ENCODE measurements at regions not wholly inside any gene's neighbourhood (a gene's known extent, or its start where the extent isn't known, plus 50 kb on each side); places are given as distances from the start of the nearest gene placed in this dataset.
"Not testable (repeated sequence)": the region's sequence is repeated elsewhere in the genome, so short reads cannot be mapped to it uniquely, and the experiment has no call there.

- no peaks in the 10 kb centered on the region; the same call in 1 of the 2 replicates for H3K9me3 ChIP-seq (ENCODE audit: control insufficient read depth, insufficient read depth, low read length)
- H3K36me3 ChIP-seq (ENCODE audit: insufficient read depth, low read length) = no peaks in the 10 kb centered on the region
- no peak overlapping the region for H3K9ac ChIP-seq (ENCODE audit: low read depth, low read length)
- peaks cover 19% of the 10 kb centered on the region for H3K4me1 ChIP-seq (ENCODE audit: insufficient read depth, low read length)
Measured at GRCh38 chr15:77839970-77840905, 207.5 kb upstream of the LINGO1 start.

GRCh38 chr15:77839456-77839855 lies 206.7 kb upstream of the LINGO1 start:
- H3K4me1 ChIP-seq (ENCODE audit: insufficient read depth, low read length) = peaks cover 19% of the 10 kb centered on the region
- no peaks in the 10 kb centered on the region; the same call in 1 of the 2 replicates for H3K9me3 ChIP-seq (ENCODE audit: control insufficient read depth, insufficient read depth, low read length)
- no peaks in the 10 kb centered on the region for H3K36me3 ChIP-seq (ENCODE audit: insufficient read depth, low read length)
- H3K9ac ChIP-seq (ENCODE audit: low read depth, low read length) = no peak overlapping the region

GRCh38 chr15:77838595-77838994 lies 205.9 kb upstream of the LINGO1 start:
- H3K9me3 ChIP-seq (ENCODE audit: control insufficient read depth, insufficient read depth, low read length) = no peaks in the 10 kb centered on the region; the same call in 1 of the 2 replicates
- H3K4me1 ChIP-seq (ENCODE audit: insufficient read depth, low read length) = peaks cover 19% of the 10 kb centered on the region
- no peak overlapping the region for H3K9ac ChIP-seq (ENCODE audit: low read depth, low read length)

GRCh38 chr15:77838061-77838460 lies 205.3 kb upstream of the LINGO1 start:
- no peaks in the 10 kb centered on the region for H3K9me3 ChIP-seq (ENCODE audit: control insufficient read depth, insufficient read depth, low read length)
- H3K36me3 ChIP-seq (ENCODE audit: insufficient read depth, low read length) = no peaks in the 10 kb centered on the region
- H3K9ac ChIP-seq (ENCODE audit: low read depth, low read length) = no peak overlapping the region
- peaks cover 19% of the 10 kb centered on the region for H3K4me1 ChIP-seq (ENCODE audit: insufficient read depth, low read length)

More at GRCh38 chr15:77838595-77838994, 205.9 kb upstream of the LINGO1 start:
- H3K36me3 ChIP-seq (ENCODE audit: insufficient read depth, low read length) = no peaks in the 10 kb centered on the region

GRCh38 chr15:77837649-77838025 lies 204.9 kb upstream of the LINGO1 start:
- no peak overlapping the region for H3K9ac ChIP-seq (ENCODE audit: low read depth, low read length)
- H3K9me3 ChIP-seq (ENCODE audit: control insufficient read depth, insufficient read depth, low read length) = no peaks in the 10 kb centered on the region
- peaks cover 19% of the 10 kb centered on the region for H3K4me1 ChIP-seq (ENCODE audit: insufficient read depth, low read length)
- H3K36me3 ChIP-seq (ENCODE audit: insufficient read depth, low read length) = no peaks in the 10 kb centered on the region

- Histone ChIP-seq H3K4me1 (ENCODE audit: insufficient read depth, low read length) (peaks cover 19% of the 10 kb centered on the region), H3K9ac (ENCODE audit: low read depth, low read length) (no peak overlapping the region)
Measured at GRCh38 chr15:77836906-77837648, 204.4 kb upstream of the LINGO1 start.

GRCh38 chr15:77836121-77836692 lies 203.5 kb upstream of the LINGO1 start:
- H3K4me1 ChIP-seq (ENCODE audit: insufficient read depth, low read length) = peaks cover 13% of the 10 kb centered on the region
- H3K9ac ChIP-seq (ENCODE audit: low read depth, low read length) = no peak overlapping the region
- H3K9me3 ChIP-seq (ENCODE audit: control insufficient read depth, insufficient read depth, low read length) = no peaks in the 10 kb centered on the region
- H3K36me3 ChIP-seq (ENCODE audit: insufficient read depth, low read length) = no peaks in the 10 kb centered on the region

More at GRCh38 chr15:77836906-77837648, 204.4 kb upstream of the LINGO1 start:
- Histone ChIP-seq H3K9me3 (ENCODE audit: control insufficient read depth, insufficient read depth, low read length) (no peaks in the 10 kb centered on the region), H3K36me3 (ENCODE audit: insufficient read depth, low read length) (no peaks in the 10 kb centered on the region)

- no peak overlapping the region for H3K9ac ChIP-seq (ENCODE audit: low read depth, low read length)
- no peaks in the 10 kb centered on the region for H3K9me3 ChIP-seq (ENCODE audit: control insufficient read depth, insufficient read depth, low read length)
- peaks cover 7% of the 10 kb centered on the region for H3K4me1 ChIP-seq (ENCODE audit: insufficient read depth, low read length)
- no peaks in the 10 kb centered on the region for H3K36me3 ChIP-seq (ENCODE audit: insufficient read depth, low read length)
Measured at GRCh38 chr15:77834276-77834990, 201.7 kb upstream of the LINGO1 start.

- peaks cover 7% of the 10 kb centered on the region for H3K4me1 ChIP-seq (ENCODE audit: insufficient read depth, low read length)
- H3K9me3 ChIP-seq (ENCODE audit: control insufficient read depth, insufficient read depth, low read length) = no peaks in the 10 kb centered on the region
- H3K9ac ChIP-seq (ENCODE audit: low read depth, low read length) = no peak overlapping the region
- no peaks in the 10 kb centered on the region for H3K36me3 ChIP-seq (ENCODE audit: insufficient read depth, low read length)
Measured at GRCh38 chr15:77832874-77833273, 200.2 kb upstream of the LINGO1 start.

GRCh38 chr15:77831986-77832385 lies 199.3 kb upstream of the LINGO1 start:
- no peak overlapping the region for H3K9ac ChIP-seq (ENCODE audit: low read depth, low read length)
- H3K9me3 ChIP-seq (ENCODE audit: control insufficient read depth, insufficient read depth, low read length) = no peaks in the 10 kb centered on the region
- H3K4me1 ChIP-seq (ENCODE audit: insufficient read depth, low read length) = peaks cover 7% of the 10 kb centered on the region
- no peaks in the 10 kb centered on the region for H3K36me3 ChIP-seq (ENCODE audit: insufficient read depth, low read length)

GRCh38 chr15:77830051-77830468 lies 197.3 kb upstream of the LINGO1 start:
- H3K9ac ChIP-seq (ENCODE audit: low read depth, low read length) = no peak overlapping the region
- H3K9me3 ChIP-seq (ENCODE audit: control insufficient read depth, insufficient read depth, low read length) = no peaks in the 10 kb centered on the region
- H3K4me1 ChIP-seq (ENCODE audit: insufficient read depth, low read length) = peaks cover 15% of the 10 kb centered on the region
- H3K36me3 ChIP-seq (ENCODE audit: insufficient read depth, low read length) = no peaks in the 10 kb centered on the region

GRCh38 chr15:77829331-77829730 lies 196.6 kb upstream of the LINGO1 start:
- H3K36me3 ChIP-seq (ENCODE audit: insufficient read depth, low read length); H3K9me3 ChIP-seq (ENCODE audit: control insufficient read depth, insufficient read depth, low read length); H3K9ac ChIP-seq (ENCODE audit: low read depth, low read length): not testable (repeated sequence)
- peaks cover 15% of the 10 kb centered on the region for H3K4me1 ChIP-seq (ENCODE audit: insufficient read depth, low read length)

GRCh38 chr15:77827860-77828259 lies 195.1 kb upstream of the LINGO1 start:
- Histone ChIP-seq H3K9ac (ENCODE audit: low read depth, low read length) (no peak overlapping the region), H3K4me1 (ENCODE audit: insufficient read depth, low read length) (peaks cover 15% of the 10 kb centered on the region), H3K9me3 (ENCODE audit: control insufficient read depth, insufficient read depth, low read length) (no peaks in the 10 kb centered on the region), H3K36me3 (ENCODE audit: insufficient read depth, low read length) (no peaks in the 10 kb centered on the region)
